ENCODE measurements at regions not wholly inside any gene's neighbourhood (a gene's known extent, or its start where the extent isn't known, plus 50 kb on each side); places are given as distances from the start of the nearest gene placed in this dataset.

- no peak for DNase-seq
Measured at GRCh38 chr17:12457493-12457892, 208.2 kb upstream of the MYOCD start.

- DNase-seq: no peak
Measured at GRCh38 chr17:12459736-12460135, 206.0 kb upstream of the MYOCD start.

GRCh38 chr17:12463102-12463501 lies 202.6 kb upstream of the MYOCD start:
- no peak for DNase-seq

GRCh38 chr17:12472252-12473173 lies 193.2 kb upstream of the MYOCD start:
- no peak for DNase-seq

GRCh38 chr17:12478311-12478710 lies 187.4 kb upstream of the MYOCD start:
- no peak for DNase-seq

GRCh38 chr17:12485361-12485906 lies 180.3 kb upstream of the MYOCD start:
- DNase-seq: no peak

GRCh38 chr17:12489325-12489724 lies 176.4 kb upstream of the MYOCD start:
- DNase-seq: no peak

GRCh38 chr17:12492450-12492849 lies 173.2 kb upstream of the MYOCD start:
- no peak for DNase-seq

GRCh38 chr17:12505866-12506265 lies 159.8 kb upstream of the MYOCD start:
- DNase-seq: no peak

- no peak for DNase-seq
Measured at GRCh38 chr17:12507026-12507595, 158.6 kb upstream of the MYOCD start.

GRCh38 chr17:12509801-12510200 lies 155.9 kb upstream of the MYOCD start:
- DNase-seq: no peak

- no peak for DNase-seq
Measured at GRCh38 chr17:12510535-12510934, 155.2 kb upstream of the MYOCD start.

- DNase-seq: no peak
Measured at GRCh38 chr17:12512694-12513355, 152.9 kb upstream of the MYOCD start.

- DNase-seq: no peak
Measured at GRCh38 chr17:12514596-12514995, 151.1 kb upstream of the MYOCD start.

GRCh38 chr17:12519956-12520594 lies 145.6 kb upstream of the MYOCD start:
- no peak for DNase-seq

- no peak for DNase-seq
Measured at GRCh38 chr17:12521416-12521815, 144.3 kb upstream of the MYOCD start.

- DNase-seq: no peak
Measured at GRCh38 chr17:12522336-12522735, 143.4 kb upstream of the MYOCD start.

GRCh38 chr17:12522743-12523183 lies 142.9 kb upstream of the MYOCD start:
- no peak for DNase-seq

- DNase-seq: no peak
Measured at GRCh38 chr17:12523244-12523643, 142.4 kb upstream of the MYOCD start.

- no peak for DNase-seq
Measured at GRCh38 chr17:12528036-12528435, 137.7 kb upstream of the MYOCD start.

- no peak for DNase-seq
Measured at GRCh38 chr17:12530161-12530560, 135.5 kb upstream of the MYOCD start.

- no peak for DNase-seq
Measured at GRCh38 chr17:12536021-12536420, 129.7 kb upstream of the MYOCD start.

- no peak for DNase-seq
Measured at GRCh38 chr17:12536472-12536871, 129.2 kb upstream of the MYOCD start.
